GM21360 (cell line): ENCODE measurements at regions not wholly inside any gene's neighbourhood (a gene's known extent, or its start where the extent isn't known, plus 50 kb on each side); places are given as distances from the start of the nearest gene placed in this dataset.
"Not testable (repeated sequence)": the region's sequence is repeated elsewhere in the genome, so short reads cannot be mapped to it uniquely, and the experiment has no call there.

Experiments
- ATAC-seq: cut with Tn5 transposase; IDR thresholded peaks from one replicate; pipeline ENCODE4 v1.9.1; 2021; ENCODE audit warnings: mild to moderate bottlenecking, moderate library complexity; ENCODE audit not compliant: unreplicated experiment

GRCh38 chr12:46884362-46884761 is 58.6 kb upstream of the SLC38A4 start:
- no peak for ATAC-seq

- no peak for ATAC-seq
Observed at GRCh38 chr12:46886541-46887041, 60.8 kb upstream of the SLC38A4 start.

- ATAC-seq = no peak
Observed at GRCh38 chr12:46887870-46888269, 62.1 kb upstream of the SLC38A4 start.

GRCh38 chr12:46888568-46888967 is 62.8 kb upstream of the SLC38A4 start:
- ATAC-seq = no peak

GRCh38 chr12:46891306-46891705 is 65.5 kb upstream of the SLC38A4 start:
- no peak for ATAC-seq

- ATAC-seq = no peak
Observed at GRCh38 chr12:46892034-46892705, 66.4 kb upstream of the SLC38A4 start.

GRCh38 chr12:46892887-46893286 is 67.1 kb upstream of the SLC38A4 start:
- no peak for ATAC-seq

- no peak for ATAC-seq
Observed at GRCh38 chr12:46893434-46893833, 67.6 kb upstream of the SLC38A4 start.

- ATAC-seq = no peak
Observed at GRCh38 chr12:46895726-46896125, 69.9 kb upstream of the SLC38A4 start.

- ATAC-seq = no peak
Observed at GRCh38 chr12:46896680-46897079, 70.9 kb upstream of the SLC38A4 start.

GRCh38 chr12:46898152-46898931 is 72.5 kb upstream of the SLC38A4 start:
- no peak for ATAC-seq

- no peak for ATAC-seq
Observed at GRCh38 chr12:46898989-46899388, 73.2 kb upstream of the SLC38A4 start.

GRCh38 chr12:46900734-46901463 is 75.1 kb upstream of the SLC38A4 start:
- no peak for ATAC-seq

- ATAC-seq = no peak
Observed at GRCh38 chr12:46901464-46902205, 75.8 kb upstream of the SLC38A4 start.

- ATAC-seq = no peak
Observed at GRCh38 chr12:46903058-46903457, 77.3 kb upstream of the SLC38A4 start.

GRCh38 chr12:46904406-46905238 is 78.8 kb upstream of the SLC38A4 start:
- ATAC-seq = no peak

GRCh38 chr12:46905239-46905627 is 79.4 kb upstream of the SLC38A4 start:
- ATAC-seq = not testable (repeated sequence)

GRCh38 chr12:46907791-46908190 is 82.0 kb upstream of the SLC38A4 start:
- ATAC-seq = no peak

- no peak for ATAC-seq
Observed at GRCh38 chr12:46908236-46908935, 82.6 kb upstream of the SLC38A4 start.
